Kidney tubule cell (primary cell): ENCODE measurements at regions not wholly inside any gene's neighbourhood (a gene's known extent, or its start where the extent isn't known, plus 50 kb on each side); places are given as distances from the start of the nearest gene placed in this dataset.
A peak's percentile ranks its signal among the peaks of the same experiment; 100 is the strongest.
"Not testable (repeated sequence)": the region's sequence is repeated elsewhere in the genome, so short reads cannot be mapped to it uniquely, and the experiment has no call there.

Source experiments
- DNase-seq: peaks from one replicate; pipeline ENCODE4 v3.0.0-alpha.2; 2018; ENCODE audit warnings: low spot score

DNA sequence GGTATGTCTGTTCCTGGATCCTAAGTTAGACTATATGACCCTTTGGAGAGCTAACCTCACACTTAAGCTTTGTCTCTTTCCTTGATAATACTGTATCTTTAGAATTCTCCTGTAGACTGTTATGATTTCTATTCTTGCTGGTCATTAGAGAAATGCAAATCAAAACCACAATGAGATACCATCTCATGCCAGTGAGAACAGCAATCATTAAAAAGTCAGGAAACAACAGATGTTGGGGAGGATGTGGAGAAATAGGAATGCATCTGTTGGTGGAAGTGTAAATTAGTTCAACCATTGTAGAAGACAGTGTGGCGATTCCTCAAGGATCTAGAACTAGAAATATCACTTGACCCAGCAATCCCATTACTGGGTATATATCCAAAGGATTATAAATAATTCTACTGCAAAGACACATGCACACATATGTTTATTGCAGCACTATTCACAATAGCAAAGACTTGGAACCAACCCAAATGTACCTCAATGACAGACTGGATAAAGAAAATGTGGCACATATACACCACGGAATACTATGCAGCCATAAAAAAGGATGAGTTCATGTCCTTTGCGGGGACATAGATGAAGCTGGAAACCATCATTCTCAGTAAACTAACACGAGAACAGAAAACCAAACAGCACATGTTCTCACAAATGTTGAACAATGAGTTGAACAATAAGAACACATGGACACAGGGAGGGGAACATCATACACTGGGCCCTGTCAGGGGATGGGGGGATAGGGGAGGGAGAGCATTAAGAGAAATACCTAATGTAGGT is 867.8 kb upstream of the ADGRB3 start:
- not testable (repeated sequence) for DNase-seq

DNA sequence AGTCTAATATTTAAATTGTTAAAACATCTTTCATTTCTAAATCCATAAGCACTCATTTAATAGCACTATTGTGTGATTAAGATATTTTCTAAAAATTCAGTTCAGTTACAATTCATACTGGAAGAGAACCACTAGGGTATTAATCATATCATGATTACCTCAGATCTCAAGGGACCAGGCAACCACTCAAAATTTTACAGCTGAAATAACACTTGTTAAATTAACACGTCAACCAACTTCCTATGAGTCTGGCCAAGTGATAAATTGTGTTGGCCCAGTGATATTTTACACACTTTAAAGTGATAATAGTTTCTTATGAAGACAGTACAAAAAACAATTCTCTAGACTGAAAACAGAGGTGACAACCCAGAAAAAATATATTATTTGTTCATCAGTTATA is 869.0 kb upstream of the ADGRB3 start:
- no peak for DNase-seq

DNA sequence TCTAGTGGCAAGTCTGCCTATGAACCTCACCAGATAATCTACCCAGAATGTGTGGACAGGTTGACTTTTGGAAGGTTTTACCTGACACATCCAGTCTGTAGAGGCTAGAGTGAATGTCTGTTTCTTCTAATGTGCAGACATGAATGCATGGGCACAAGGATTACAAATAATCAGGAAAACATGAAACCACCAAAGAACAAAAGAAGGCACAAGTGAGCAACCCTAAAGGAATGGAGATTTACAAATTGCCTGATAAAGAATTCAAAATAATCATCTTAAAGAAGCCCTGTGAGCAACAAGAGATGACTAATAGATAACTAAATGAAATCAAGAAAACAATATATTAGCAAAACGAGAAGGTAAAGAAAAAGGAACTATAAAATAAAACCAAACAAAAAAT is 876.1 kb upstream of the ADGRB3 start:
- DNase-seq = no peak

DNA sequence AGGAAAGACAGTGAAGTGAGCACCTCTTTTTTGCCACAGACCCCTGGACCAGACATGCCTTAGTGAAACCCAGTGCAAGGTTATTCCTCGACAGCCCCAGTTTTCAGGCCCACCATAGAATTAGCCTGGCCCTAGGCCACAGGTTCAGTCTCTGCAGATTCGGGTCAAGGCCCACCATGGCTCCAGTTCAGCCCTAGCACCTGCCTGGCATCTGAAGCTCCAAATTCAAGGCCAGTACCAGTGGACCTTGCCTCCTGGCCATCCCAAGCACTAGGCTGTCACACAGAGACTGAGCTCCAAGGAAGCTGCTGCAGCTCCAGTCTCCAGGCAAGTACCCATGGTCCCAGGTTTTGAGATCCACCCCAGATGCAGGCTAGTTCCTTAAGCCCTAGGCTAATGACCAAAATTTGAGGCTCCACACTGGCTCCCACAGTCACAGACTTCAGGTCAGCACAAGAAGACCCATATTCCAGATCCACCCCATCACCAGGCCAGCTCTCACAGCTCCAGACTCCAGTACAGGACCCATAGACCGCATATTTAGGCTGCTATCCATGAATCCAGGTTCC is 877.5 kb upstream of the ADGRB3 start:
- no peak for DNase-seq

DNA sequence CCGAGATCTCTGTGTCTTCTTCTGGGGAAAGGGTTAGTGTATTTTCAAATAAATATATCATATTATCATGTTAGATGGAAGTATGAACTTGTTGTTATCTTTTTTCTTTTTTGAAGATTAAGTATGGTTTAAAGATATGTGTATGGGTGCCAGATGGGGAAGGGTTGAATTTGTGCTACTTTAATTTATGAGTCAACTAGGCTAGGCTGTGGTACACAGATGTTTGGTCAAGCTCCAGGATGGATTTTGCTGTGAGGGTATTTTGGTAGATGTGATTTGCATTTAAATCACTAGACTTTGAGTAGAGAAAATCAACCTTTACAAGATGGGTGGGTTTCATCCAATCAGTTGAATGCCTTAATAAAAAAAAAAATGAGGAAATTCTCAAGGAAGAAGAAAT is 886.6 kb upstream of the ADGRB3 start:
- DNase-seq = no peak

DNA sequence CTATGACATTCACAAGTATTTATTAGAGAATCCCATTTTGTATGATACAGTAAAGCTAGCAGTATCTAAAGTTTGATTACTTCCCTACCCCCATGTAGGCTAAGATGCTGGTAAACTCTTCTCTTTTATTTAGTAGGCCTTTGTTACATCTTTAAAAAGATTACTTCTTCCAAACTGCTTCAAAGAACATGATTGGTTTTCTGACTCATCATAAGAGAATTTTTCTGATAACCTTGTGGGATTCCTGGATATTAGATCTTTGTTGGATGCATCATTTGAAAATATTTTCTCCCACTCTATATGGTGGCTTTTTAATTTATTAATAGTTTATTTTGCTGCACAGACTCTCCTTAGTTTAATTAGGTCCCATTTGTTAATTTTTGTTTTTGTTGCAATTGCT is 898.3 kb upstream of the ADGRB3 start:
- no peak for DNase-seq

DNA sequence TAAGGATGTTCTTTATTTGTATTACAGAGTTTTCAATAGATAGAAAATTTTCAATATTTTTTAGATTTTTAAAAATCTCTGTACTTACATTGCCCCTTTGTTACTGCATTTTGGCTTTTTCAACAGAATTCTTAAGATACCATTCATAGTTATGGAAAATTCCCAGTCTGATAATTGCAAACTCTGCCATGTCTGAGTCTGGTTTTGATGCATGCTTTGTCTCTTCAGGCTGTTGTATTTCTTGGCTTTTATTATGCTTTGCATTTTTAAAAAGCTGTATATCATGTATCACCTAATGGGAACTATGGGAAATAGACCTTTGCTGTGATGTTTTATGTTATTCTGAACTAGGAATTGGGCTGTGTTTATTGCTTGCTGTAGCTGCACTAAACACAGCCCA is 898.9 kb upstream of the ADGRB3 start:
- DNase-seq = no peak

DNA sequence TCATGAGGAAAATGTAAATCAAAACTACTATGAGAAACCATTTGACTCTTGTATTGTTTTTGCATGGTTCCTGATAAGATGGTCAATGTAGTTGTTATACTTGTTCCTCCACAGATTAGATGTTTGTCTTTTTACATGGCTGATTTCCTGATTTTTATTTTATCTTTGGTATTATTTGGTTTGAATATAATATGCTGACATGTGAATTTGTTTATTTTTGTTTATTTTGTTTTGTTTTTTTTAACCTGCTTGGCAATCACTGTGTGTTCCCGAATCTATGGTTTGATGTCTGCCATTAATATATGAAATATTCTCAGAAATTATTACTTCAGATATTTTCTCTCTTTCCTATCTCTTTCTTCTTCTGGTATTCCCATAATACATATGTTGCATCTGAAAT is 899.5 kb upstream of the ADGRB3 start:
- no peak for DNase-seq

DNA sequence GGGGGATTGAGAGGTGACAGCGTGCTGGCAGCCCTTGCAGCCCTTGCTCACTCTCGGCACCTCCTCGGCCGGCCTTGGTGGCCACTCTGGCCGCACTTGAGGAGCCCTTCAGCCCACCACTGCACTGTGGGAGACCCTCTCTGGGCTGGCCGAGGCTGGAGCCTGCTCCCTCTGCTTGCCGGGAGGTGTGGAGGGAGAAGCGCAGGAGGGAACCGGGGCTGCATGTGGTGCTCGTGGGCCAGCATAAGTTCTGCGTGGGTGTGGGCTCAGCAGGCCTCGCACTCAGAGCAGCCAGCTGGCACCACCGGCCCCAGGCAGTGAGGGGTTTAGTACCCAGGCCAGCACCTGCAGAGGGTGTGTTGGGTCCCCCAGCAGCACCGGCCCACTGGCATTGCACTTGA is 912.2 kb upstream of the ADGRB3 start:
- no peak for DNase-seq

DNA sequence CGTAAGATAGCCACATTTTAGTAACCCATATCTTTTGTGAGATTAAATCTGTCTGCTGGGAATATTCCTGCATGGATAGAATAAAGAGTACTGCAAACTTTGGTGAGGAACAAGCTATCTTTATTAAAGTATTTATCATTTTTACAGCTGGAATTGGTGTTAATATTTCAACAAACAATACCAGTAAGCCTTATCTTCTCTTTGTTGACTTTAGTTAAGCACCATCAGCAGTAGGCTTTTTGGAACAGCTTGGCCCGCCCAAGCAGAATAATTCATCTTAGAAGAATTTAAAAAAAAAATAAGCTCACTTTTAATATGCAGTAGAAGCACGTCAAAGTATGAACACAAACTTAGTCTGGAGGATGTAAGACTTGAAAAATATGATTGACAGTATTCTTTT is 917.8 kb upstream of the ADGRB3 start:
- DNase-seq = no peak

DNA sequence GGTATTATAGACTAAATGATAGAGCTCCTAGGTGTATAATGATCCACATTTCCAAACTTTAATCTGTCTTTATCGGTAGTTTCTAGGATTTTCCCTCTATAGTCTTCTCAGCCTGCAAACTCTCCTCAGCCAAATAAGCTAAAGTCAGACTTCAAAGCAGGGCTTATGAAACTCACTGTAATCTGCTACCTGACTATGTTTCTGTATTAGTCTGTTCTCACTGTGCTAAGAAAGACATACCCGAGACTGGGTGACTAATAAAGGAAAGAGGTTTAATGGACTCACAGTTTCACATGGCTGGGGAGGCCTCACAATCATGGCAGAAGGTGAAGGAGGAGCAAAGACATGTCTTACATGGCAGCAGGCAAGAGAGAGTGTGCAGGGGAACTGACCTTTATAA is 928.7 kb upstream of the ADGRB3 start:
- DNase-seq = no peak

DNA sequence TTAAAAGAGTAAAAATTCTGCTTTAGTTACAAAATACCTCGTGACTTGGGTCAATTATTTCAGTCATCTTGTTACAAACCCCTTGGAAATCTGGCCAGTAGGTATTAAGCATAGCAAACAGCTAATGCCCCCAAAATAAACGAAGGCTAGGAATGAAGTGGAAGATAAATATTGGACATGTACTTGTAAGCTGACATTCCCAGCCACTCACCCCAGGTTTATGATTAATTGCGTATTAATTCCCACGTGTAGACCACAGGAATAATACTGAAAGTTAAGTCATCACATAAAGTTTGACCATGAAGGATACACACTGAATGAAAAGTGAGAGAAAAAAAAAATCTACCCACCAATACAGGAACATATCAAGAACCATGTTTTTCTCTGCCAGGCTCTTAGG is 936.5 kb upstream of the ADGRB3 start:
- DNase-seq = no peak

DNA sequence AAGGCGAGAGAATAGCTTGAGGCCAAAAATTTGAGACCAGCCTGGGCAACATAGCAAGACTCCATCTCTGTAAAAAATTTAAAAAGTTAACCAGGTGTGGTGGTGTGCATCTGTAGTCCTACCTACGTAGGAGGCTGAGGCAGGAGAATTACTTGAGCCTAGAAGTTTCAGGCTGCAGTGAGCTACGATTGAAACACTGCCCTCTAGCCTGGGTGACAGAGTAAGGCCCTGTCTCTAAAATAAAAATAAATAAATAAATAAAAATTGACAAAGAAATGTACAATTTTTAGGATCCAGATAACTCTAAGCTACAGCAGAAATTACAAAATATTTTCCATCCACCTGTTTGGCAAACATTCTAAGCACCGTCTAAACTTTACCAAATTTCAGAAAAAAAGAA is 941.0 kb upstream of the ADGRB3 start:
- no peak for DNase-seq

DNA sequence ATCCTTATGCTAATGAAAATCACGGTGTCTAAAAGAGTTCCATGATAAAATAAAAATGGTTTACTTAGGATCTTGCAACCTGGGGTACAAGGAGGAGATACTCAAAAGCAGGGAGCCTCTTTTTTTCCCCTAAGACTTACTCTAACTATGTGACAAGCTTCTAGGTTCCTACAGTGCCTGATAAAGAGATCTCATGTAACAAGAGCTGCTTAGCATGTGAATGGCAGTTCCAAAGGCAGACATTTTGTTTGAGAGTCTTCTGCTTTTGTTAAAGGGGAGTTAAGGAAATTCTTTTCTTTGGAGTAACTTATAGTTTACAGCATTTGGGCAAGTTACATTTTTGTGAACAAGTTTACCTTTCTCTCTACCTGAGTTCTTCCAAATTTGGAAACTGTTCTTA is 945.8 kb upstream of the ADGRB3 start:
- DNase-seq = no peak

DNA sequence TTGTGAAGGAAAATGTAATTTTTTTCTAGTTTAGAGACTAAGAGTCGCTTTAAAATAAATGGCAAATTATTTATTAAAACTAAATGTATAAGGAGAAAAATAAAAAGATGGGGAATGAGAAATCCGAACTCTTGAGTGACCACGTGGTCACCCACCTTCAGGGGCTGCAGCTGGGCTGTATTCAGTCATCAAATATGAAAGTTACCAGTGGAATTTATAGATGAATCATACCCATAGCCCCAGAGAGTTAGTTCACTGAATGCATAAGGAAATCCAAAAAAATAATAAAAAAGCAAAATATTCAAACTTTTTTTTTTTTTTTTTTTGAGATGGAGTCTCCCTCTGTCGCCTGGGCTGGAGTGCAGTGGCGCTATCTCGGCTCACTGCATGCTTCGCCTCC is 947.7 kb upstream of the ADGRB3 start:
- no peak for DNase-seq

DNA sequence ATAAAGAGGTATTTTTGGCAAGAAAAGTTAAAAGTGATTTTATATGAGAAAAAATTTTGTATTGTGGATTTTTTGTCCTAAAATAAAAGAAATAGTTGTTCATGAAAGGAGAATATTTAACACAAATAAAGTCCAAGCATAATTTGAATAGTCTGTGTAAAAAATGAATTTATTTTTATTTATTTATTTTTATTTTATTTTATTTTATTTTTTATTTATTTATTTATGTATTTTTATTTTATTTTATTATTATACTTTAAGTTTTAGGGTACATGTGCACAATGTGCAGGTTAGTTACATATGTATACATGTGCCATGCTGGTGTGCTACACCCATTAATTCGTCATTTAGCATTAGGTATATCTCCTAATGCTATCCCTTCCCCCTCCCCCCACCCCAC is 948.9 kb upstream of the ADGRB3 start:
- DNase-seq = not testable (repeated sequence)

DNA sequence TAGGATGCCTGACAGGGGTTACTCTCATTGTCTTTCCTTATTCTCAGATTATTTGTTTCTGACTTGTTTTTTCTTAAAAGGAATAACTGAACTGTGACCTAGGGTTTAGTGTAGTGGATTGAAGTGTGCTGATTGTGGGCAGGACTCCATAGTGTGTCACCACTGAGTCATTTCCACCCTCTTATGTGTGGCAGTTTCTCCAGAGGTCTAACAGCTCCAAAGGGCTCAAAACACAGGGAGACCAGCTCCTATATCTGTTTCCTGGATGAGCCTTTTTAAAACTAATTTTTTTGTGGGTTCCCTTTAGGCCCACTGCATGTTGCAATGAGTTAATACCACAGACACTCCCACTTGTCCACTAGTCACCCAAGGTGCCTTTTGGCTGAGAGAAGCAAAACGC is 951.1 kb upstream of the ADGRB3 start:
- DNase-seq = peak; percentile 84

DNA sequence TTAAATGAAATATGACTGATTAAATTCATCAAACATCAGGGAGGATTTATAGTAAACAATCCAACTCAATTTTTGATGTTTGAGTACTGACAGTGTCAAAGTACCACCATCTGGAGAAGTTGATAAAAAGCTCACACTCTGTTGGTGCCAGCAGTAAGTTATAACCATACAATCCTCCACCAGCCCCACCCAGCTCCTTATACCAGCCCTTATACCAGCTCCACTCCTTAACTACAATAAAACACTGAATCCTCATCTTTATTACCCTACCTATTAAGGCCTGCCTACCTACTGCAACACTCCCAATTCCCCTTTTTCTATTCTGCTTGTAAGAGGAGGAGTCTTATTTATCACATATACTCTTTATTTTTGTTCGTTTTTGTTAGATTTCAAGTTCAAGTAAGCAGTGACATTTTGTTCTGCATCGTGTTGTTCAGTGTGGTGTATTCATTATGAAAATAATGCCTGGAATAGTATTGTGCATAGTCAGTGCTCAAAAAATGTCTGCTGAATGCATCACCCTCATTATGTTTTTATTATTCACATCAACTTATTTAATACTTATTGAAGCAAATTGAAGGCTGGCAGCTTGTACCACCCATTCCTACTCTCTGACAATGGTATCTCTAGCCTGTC is 954.7 kb upstream of the ADGRB3 start:
- DNase-seq = no peak

DNA sequence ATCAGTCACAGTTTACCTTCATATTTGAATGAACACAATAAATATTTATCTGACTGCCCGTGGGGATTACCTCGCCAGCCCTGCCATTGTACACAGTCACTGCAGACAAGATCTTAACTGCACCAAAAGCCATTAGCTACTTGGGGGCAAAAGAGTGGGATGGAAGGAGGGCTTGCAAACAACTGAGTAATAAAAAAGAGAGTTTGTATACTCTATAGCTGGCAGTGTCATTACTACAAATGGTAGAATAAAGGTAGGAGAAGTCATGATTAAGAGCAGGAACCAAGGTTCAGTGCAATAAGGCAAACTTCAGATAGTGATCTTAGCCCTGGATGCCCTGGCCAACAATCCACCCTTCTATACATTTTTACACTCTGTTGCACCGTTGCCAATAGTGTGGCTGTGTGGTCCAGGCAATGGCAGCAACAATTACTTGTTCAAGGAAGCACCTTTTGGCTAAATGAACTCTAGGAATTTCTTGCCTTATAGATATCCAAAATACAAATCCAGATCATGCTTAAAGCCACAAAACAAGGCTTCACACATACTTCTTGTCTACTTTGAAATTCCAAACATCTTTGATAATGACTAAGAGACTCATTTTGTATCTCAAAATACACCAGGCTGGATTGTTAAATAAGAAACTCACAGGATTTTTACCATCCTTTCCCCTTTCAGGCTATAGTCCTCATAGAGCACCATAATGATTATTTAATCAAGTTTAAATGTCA is 955.4 kb upstream of the ADGRB3 start:
- DNase-seq = no peak

DNA sequence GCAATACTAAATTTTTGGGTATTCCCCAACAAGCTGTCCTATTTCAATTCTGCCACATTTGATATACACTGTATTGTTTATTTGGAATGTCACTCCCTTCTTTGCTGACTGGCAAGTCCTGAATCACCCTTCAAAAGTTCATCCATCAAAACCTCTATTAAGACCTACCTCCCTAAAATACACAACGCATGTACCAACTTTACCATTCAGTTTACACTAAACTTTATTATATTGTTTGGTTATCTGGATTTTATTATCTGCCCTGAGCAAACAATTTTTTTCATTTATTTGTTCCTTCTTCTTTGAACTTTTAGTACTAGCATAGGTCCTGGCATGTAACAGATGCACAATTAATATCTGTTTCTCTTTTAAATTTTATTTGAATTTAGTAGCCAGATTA is 958.2 kb upstream of the ADGRB3 start:
- DNase-seq = no peak

DNA sequence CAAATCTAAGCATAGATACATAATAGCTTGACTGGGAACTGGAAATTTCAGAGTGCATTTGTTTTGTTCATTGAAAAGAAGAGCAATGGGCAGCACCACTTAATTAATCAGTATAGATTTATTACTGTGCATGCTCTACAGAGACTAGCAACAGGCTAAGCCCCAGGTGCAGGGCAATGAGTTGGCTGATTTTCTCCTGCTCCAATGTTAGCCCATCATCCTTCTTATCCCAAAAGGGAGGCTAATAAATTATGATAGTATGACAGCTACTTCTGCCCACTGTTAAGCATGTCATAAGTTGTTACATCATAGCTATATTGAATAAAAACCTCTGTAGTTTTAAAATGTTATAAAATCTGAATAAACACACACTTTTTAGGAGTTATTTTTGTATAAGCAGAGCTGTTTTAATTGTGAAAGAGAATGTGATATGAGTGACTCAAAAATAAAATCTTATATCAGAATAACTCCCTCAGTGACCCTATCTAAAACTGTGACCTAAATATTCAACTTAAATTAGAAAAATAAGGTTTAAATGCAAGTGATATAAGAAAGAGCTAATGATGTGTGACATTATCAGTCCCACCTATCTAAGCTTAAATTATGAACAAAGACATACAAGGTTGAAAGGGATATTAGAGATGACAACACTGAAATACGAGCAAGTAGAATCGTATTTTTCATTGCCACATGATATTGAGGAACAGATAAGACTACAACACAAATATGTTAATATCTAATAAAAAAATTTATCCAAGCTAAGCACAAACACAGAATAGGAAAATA is 967.3 kb upstream of the ADGRB3 start:
- no peak for DNase-seq
